HG03520 (cell line): ENCODE measurements at regions not wholly inside any gene's neighbourhood (a gene's known extent, or its start where the extent isn't known, plus 50 kb on each side); places are given as distances from the start of the nearest gene placed in this dataset.
"Not testable (repeated sequence)": the region's sequence is repeated elsewhere in the genome, so short reads cannot be mapped to it uniquely, and the experiment has no call there.

Experiments used
- ATAC-seq: cut with Tn5 transposase; IDR thresholded peaks from one replicate; pipeline ENCODE4 v1.9.1; 2021; ENCODE audit warnings: mild to moderate bottlenecking, moderate library complexity; ENCODE audit not compliant: unreplicated experiment

- ATAC-seq, result no peak
Measured at GRCh38 chr5:111836426-111836825, 79.4 kb upstream of the NREP start.

- no peak for ATAC-seq
Measured at GRCh38 chr5:111834926-111835599, 78.1 kb upstream of the NREP start.

GRCh38 chr5:111830333-111830732 lies 73.3 kb upstream of the NREP start:
- no peak for ATAC-seq

GRCh38 chr5:111829701-111830100 lies 72.7 kb upstream of the NREP start:
- no peak for ATAC-seq

- no peak for ATAC-seq
Measured at GRCh38 chr5:111826064-111826463, 69.1 kb upstream of the NREP start.

GRCh38 chr5:111820072-111820471 lies 63.1 kb upstream of the NREP start:
- ATAC-seq, result no peak

- ATAC-seq, result not testable (repeated sequence)
Measured at GRCh38 chr5:111819028-111819427, 62.0 kb upstream of the NREP start.

GRCh38 chr5:111813537-111813936 lies 56.5 kb upstream of the NREP start:
- no peak for ATAC-seq

GRCh38 chr5:111810112-111810511 lies 53.1 kb upstream of the NREP start:
- ATAC-seq, result no peak
